Tibial nerve (tissue), 4 donors: ENCODE measurements at regions not wholly inside any gene's neighbourhood (a gene's known extent, or its start where the extent isn't known, plus 50 kb on each side); places are given as distances from the start of the nearest gene placed in this dataset.

Source experiments
- DNase-seq, 2 donors: peaks; one replicate each; pipeline ENCODE4 v3.0.0-alpha.2; 2019; ENCODE audit warnings: low spot score in 2 of 2
- H3K27ac ChIP-seq, 4 donors: fragments of 200-600 bp; sonication (generic) in 3 of 4; one replicate each; pipeline ENCODE4 v1.5.1; 2017 to 2019; ENCODE audit warnings: mild to moderate bottlenecking in 1 of 4
- H3K27me3 ChIP-seq, 2 donors: fragments of 200-600 bp; sonication (generic) in 1 of 2; one replicate each; pipeline versions ENCODE4 v1.5.1 to v1.6.0; 2017 to 2019
- H3K36me3 ChIP-seq, 3 donors: fragments of 200-600 bp; sonication (generic); one replicate each; pipeline ENCODE4 v1.5.1; 2018 to 2019
- H3K4me1 ChIP-seq, 4 donors: fragments of 200-600 bp; sonication (generic) in 3 of 4; one replicate each; pipeline ENCODE4 v1.5.1; 2017 to 2019
- H3K4me3 ChIP-seq, 4 donors: fragments of 200-600 bp; sonication (generic) in 3 of 4; one replicate each; pipeline ENCODE4 v1.5.1; 2017 to 2019; ENCODE audit warnings: mild to moderate bottlenecking in 1 of 4, moderate library complexity in 1 of 4
- H3K9me3 ChIP-seq, 4 donors: fragments of 200-600 bp; sonication (generic) in 3 of 4; one replicate each; pipeline ENCODE4 v1.5.1; 2017 to 2019
- EP300 ChIP-seq, 2 donors: sonication (generic); formaldehyde crosslinking; IDR thresholded peaks; one replicate each; pipeline ENCODE4 v1.6.1; 2017; ENCODE audit warnings: antibody characterized with exemption in 2 of 2, mild to moderate bottlenecking in 1 of 2
- POLR2A ChIP-seq, 2 donors: fragments of 450-650 bp; IDR thresholded peaks; one replicate each; pipeline ENCODE4 v1.6.1; 2017; ENCODE audit warnings: antibody characterized with exemption in 2 of 2, mild to moderate bottlenecking in 2 of 2, moderate library complexity in 2 of 2
- WGBS, 2 donors: methylation state at CpG; one replicate each; pipeline ENCODE4 v1.1.5; 2018; 5-methylcytosine and 5-hydroxymethylcytosine counted together
- TF ChIP-seq, protein P1 (sequence below), 5 experiments: fragments of 200-600 bp in 3 of 5; fragments of 450-650 bp in 2 of 5; sonication (generic) in 3 of 5; IDR thresholded peaks; one replicate each; pipeline ENCODE4 v1.5.1; 2016 to 2019; ENCODE audit warnings: antibody characterized with exemption in 5 of 5, mild to moderate bottlenecking in 3 of 5, moderate library complexity in 2 of 5

DNA sequence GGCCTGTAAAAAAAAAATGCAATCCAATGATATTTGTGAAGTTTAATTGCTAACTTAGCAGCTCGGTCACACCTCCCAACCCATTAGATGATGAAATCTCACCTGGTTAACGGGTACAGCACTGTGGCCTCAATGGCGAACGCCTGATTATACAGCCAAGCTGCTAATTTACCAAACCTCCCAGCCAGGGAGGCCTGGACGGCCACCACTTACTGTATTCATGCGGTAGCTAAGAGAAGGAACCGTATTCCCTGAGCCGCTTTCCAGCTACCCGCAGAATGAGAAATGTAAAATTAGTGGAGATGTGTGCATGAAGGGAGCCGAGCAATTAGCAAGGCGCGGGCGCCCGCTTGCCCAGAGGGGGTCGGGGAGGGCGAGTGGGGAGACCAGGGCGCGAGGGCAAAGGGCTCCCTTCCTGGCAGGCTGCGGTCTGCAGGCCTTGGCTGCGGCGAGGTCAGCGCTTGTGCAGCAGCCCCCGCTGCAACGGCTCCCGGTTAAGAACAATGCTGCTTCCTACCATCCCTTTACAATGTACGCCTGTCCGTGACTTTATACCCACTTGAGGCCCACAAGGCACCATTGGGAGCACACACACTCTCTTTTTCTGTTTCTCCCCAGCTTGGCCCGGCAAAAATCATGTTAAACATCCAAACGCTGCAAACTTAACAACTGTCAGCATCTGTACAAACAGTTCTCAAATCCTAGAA lies 70.4 kb upstream of the TBCA start:
- Histone ChIP-seq H3K4me1 (peaks cover 0 to 28% (median 9%) of the 10 kb centered on the region in 4 donors), H3K4me3 (no peak overlapping the region), H3K27me3 (no peaks in the 10 kb centered on the region), H3K9me3 (no peaks in the 10 kb centered on the region), H3K27ac (peak overlapping the region in 2 of 4 donors; percentile 26 to 62), H3K36me3 (no peaks in the 10 kb centered on the region)
- 53 to 54% methylated on average over 27 to 29 of the region's 29 CpGs for WGBS, 2 donors
- DNase-seq: no peak
- TF ChIP-seq POLR2A (IDR thresholded peaks at IDR 0.05) (no peak), EP300 (IDR thresholded peaks at IDR 0.05) (no peak)
- TF ChIP-seq, protein P1, sequence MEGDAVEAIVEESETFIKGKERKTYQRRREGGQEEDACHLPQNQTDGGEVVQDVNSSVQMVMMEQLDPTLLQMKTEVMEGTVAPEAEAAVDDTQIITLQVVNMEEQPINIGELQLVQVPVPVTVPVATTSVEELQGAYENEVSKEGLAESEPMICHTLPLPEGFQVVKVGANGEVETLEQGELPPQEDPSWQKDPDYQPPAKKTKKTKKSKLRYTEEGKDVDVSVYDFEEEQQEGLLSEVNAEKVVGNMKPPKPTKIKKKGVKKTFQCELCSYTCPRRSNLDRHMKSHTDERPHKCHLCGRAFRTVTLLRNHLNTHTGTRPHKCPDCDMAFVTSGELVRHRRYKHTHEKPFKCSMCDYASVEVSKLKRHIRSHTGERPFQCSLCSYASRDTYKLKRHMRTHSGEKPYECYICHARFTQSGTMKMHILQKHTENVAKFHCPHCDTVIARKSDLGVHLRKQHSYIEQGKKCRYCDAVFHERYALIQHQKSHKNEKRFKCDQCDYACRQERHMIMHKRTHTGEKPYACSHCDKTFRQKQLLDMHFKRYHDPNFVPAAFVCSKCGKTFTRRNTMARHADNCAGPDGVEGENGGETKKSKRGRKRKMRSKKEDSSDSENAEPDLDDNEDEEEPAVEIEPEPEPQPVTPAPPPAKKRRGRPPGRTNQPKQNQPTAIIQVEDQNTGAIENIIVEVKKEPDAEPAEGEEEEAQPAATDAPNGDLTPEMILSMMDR (IDR thresholded peaks at IDR 0.05): no peak

GRCh38 chr5:77845324-77845646 lies 69.1 kb upstream of the TBCA start:
- no peak for TF ChIP-seq EP300 (IDR thresholded peaks at IDR 0.05)
- TF ChIP-seq, protein P1 (IDR thresholded peaks at IDR 0.05): no peak
- TF ChIP-seq POLR2A (IDR thresholded peaks at IDR 0.05): no peak
- no peak for DNase-seq
- Histone ChIP-seq H3K27me3 (no peaks in the 10 kb centered on the region), H3K4me3 (peak overlapping the region in 1 of 4 donors; percentile 54), H3K4me1 (peaks cover 0 to 20% (median 9%) of the 10 kb centered on the region in 4 donors), H3K9me3 (no peaks in the 10 kb centered on the region), H3K36me3 (no peaks in the 10 kb centered on the region), H3K27ac (peak overlapping the region in 1 of 4 donors; percentile 30)
- WGBS, 2 donors: 85% methylated on average over 5 of the region's 5 CpGs

- H3K27ac ChIP-seq: peak overlapping the region in 3 of 4 donors; percentile 47 to 52 (median 47)
- no peak for DNase-seq
- H3K27me3 ChIP-seq: no peaks in the 10 kb centered on the region
- peaks cover 0 to 20% (median 9%) of the 10 kb centered on the region in 4 donors for H3K4me1 ChIP-seq
- peak overlapping the region; percentile 37 to 57 (median 46) for H3K4me3 ChIP-seq
- TF ChIP-seq, protein P1 (IDR thresholded peaks at IDR 0.05): peak in 2 of 5 experiments; percentile 23 to 24
- TF ChIP-seq POLR2A (IDR thresholded peaks at IDR 0.05): no peak
- H3K36me3 ChIP-seq: no peaks in the 10 kb centered on the region
- WGBS, 2 donors: 13 to 24% methylated on average over 30 to 48 of the region's 48 CpGs
- no peaks in the 10 kb centered on the region for H3K9me3 ChIP-seq
Observed at GRCh38 chr5:77844623-77845323, 68.6 kb upstream of the TBCA start.

DNA sequence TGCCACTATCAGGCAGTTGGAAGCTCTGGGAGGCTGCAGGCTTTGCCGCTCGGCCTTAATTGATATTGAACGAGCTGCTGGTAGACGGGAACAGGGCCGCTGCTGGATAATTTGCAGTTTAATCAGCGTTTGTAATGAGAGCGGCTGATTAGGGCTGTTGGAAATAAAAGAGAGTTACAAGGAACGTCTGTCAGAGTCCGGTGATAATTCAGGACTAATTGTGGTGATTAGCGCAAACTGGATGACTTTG lies 68.2 kb upstream of the TBCA start:
- peak overlapping the region in 3 of 4 donors; percentile 47 to 52 (median 47) for H3K27ac ChIP-seq
- H3K9me3 ChIP-seq: no peaks in the 10 kb centered on the region
- WGBS, 2 donors: 2 to 4% methylated on average over 10 of the region's 10 CpGs
- peak overlapping the region; percentile 37 to 57 (median 46) for H3K4me3 ChIP-seq
- no peaks in the 10 kb centered on the region for H3K27me3 ChIP-seq
- no peak for DNase-seq
- H3K4me1 ChIP-seq: peaks cover 0 to 20% (median 9%) of the 10 kb centered on the region in 4 donors
- no peaks in the 10 kb centered on the region for H3K36me3 ChIP-seq
- TF ChIP-seq POLR2A (IDR thresholded peaks at IDR 0.05) (no peak), EP300 (IDR thresholded peaks at IDR 0.05) (no peak)
- TF ChIP-seq, protein P1 (IDR thresholded peaks at IDR 0.05): no peak
